GM19025 (cell line): ENCODE measurements at regions not wholly inside any gene's neighbourhood (a gene's known extent, or its start where the extent isn't known, plus 50 kb on each side); places are given as distances from the start of the nearest gene placed in this dataset.

ENCODE experiments used
- ATAC-seq: cut with Tn5 transposase; IDR thresholded peaks from one replicate; pipeline ENCODE4 v1.9.1; 2021; ENCODE audit warnings: mild to moderate bottlenecking, low read depth, moderate library complexity; ENCODE audit not compliant: unreplicated experiment

DNA sequence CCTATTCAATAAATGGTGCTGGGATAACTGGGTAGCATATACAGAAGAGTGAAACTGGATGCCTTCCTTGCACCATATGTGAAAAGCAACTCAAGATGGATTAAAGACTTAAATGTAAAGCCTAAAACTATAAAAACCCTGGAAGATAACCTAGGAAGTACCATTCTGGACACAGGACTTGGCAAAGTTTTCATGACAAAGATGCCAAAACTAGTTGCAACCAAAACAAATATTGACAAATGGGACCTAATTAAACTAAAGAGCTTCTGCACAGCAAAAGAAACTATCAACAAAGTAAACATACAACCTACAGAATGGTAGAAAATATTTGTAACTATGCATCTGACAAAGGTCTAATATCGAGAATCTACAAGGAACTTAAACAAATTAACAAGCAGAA lies 129.1 kb upstream of the CTBP2 start:
- ATAC-seq, result no peak

DNA sequence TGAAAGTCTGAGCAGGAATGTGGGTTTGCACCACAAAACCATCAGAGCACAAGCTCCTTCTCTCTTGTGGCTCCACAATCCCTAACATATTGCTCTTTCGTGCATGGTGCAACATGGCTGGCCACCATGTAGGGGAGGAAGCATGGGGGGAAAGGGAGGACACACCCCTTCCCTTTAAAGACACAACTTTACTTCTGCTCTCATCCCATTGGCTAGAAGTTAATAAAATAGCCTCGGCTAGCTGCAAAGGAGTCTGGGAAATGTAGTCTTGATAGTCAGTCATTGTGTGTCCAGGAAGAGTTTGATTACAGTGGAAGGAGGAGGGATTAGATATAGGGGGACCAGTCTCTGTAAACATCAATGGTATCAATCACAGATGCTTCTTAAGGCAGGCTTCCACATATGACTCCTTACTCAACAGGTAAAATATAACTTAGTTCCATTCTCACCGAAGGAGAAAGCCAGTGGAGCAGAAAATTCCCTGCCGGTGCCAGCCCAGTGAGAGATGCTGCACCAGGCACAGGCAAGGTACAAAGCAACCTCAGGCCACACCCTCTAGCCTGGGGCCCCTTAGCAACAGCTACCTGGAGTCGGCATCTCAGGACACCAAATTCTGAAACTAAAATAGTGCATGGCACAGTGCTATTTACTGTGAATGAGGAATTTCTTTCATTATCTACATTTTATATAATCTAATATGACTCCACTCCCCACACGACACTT lies 124.7 kb upstream of the CTBP2 start:
- no peak for ATAC-seq

DNA sequence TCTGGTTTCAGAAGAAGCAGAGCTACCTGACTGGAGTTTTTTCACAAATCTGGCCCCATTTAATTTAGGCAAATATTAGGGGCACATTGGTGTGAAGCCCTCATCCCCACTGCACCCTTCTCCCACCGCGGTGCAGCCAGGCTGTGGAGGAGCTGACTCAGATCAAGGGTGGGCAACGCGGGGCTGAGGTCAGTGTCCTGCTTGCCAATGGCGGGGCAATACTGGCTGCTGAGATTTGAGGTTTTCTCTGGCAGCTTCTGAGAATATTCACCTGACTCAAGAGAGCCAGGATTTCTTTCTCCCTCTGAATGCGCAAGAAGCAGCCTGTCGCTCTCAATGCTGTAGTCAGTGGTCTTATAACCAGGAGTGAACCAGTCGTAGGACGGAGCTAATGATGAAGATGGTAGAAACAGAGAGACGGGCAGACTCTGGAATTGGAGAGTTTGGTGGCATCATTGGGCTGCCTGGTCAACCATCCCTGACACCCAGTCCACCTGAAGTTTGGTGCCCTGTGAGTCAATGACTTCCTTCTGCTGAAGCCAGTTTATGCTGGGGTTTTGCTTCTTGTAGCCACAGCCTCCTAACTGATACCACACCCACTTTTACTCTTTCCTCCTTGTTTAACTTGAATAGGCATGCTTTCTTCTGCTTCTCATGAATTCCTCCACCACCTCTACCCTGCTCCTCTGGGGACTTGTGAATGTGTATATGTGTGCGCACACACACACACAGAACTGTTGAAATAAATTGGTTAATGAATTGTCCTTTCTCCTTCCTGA lies 123.7 kb upstream of the CTBP2 start:
- no peak for ATAC-seq

GRCh38 chr10:125283191-125283835 lies 123.0 kb upstream of the CTBP2 start:
- no peak for ATAC-seq

DNA sequence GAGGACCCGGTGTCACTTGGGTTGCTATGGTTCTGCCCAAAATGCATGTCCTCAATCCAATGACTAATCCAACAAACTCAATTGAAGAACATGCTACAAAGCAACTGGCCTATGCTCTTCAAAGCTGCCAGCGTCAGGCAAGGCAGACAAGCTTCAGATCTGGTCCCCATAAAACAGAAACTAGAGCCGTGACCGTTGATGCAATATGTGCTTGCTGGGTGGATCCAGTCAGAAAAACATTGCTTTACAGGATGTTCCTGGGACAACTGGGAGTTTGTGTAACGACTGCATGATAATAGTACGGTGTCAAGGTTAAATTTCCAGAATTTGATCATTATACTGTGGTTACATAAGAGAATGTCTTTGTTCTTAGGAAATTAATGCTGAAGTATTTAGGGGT lies 120.7 kb upstream of the CTBP2 start:
- no peak for ATAC-seq

- no peak for ATAC-seq
Measured at GRCh38 chr10:125276133-125276532, 115.8 kb upstream of the CTBP2 start.

GRCh38 chr10:125274961-125275360 lies 114.6 kb upstream of the CTBP2 start:
- no peak for ATAC-seq

DNA sequence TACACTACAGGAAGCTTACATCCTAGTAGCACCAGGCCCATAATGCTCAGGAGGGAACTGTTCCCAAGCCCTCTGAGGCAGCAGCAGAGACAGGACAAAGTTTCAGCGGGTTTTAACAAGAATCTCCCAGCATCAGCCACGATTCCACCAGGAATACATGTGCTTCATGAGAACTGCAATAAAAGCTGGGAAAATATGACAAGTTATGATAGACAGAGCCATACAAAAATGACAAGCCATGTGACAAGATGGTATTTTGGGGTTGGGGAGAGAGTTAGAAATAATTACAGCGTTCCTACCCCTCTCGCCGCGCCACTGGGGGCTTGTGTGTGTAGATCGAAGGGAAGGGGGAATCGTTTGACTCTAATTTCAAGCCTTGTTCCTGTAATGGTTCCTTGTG lies 112.7 kb upstream of the CTBP2 start:
- no peak for ATAC-seq

DNA sequence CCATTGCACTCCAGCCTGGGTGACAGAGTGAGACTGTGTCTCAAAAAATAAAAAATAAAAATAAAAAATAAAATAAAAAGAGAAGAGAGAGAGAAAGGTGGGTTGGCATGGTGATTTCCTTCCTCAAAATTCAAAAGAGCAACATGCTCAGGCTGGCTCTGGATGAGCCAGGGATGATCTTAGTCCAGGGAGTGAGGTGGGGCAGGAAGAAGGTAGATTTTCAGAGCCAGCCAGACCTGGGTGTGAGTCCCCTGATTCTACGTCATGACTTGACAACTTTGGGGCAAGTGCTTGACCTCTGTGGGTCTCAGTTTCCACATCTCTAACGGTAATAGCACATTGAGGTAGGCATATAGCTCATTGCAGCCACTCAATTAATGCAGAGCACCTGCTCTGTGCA lies 109.4 kb upstream of the CTBP2 start:
- no peak for ATAC-seq

GRCh38 chr10:125266966-125267365 lies 106.6 kb upstream of the CTBP2 start:
- no peak for ATAC-seq

DNA sequence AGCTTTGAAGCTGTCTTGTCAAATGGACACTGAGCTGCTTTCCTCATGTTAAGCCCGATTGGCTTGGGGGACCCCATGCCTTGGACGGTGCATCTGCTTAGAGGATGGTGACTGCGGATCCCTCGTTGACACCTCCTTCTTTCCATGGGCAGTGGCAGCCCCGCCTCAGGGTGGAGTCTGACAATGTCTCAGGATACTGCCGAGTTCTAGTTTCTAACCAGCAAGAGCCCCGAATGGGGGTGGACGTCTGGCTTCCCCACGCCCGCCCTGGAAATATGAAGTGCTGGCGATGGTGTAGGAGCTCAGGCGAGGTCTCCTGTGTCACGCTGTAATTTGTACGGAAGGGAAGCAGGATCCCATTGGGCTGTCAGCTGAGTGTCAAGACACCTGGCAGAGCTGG lies 106.2 kb upstream of the CTBP2 start:
- ATAC-seq, result no peak

- no peak for ATAC-seq
Measured at GRCh38 chr10:125265579-125265955, 105.2 kb upstream of the CTBP2 start.

- no peak for ATAC-seq
Measured at GRCh38 chr10:125264757-125265578, 104.6 kb upstream of the CTBP2 start.

- no peak for ATAC-seq
Measured at GRCh38 chr10:125264091-125264490, 103.7 kb upstream of the CTBP2 start.

DNA sequence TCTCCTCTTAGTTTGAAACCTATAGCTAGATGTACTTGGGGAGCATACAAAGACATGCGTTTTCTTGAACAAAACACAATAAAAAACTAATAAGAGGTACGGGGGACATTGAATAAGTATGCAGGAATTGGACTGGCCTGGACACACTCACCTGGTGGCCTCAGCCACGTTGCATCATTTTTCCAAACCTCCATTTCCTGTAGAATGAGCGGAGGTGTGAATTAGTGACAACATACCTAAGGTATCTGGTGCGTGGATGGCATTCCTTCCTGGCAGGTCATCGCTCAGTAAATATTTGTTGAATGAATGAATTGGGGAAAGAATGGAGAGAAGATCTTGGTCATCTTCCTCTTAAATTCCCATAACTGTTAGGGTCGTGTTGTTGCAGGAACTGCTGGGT lies 103.2 kb upstream of the CTBP2 start:
- no peak for ATAC-seq

DNA sequence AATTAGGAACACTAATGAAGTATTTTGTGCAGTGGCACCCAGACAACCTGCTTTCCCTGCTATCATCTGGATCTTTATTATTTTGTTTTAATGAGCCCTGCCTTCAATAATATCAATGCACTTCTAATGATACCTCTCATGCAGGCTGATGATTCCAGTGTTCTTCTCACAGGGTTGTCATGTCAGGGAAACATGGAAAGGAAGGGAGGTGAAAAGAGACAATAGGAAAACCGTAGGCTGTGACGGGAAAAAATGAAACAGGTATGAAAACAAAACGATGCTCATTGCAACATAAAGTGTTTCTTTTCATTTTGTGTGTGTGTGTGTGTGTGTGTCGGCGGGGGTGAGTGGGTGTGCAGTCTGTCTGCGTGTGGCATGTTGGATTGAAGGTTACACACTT lies 102.6 kb upstream of the CTBP2 start:
- ATAC-seq, result no peak

GRCh38 chr10:125262409-125262808 lies 102.0 kb upstream of the CTBP2 start:
- no peak for ATAC-seq

DNA sequence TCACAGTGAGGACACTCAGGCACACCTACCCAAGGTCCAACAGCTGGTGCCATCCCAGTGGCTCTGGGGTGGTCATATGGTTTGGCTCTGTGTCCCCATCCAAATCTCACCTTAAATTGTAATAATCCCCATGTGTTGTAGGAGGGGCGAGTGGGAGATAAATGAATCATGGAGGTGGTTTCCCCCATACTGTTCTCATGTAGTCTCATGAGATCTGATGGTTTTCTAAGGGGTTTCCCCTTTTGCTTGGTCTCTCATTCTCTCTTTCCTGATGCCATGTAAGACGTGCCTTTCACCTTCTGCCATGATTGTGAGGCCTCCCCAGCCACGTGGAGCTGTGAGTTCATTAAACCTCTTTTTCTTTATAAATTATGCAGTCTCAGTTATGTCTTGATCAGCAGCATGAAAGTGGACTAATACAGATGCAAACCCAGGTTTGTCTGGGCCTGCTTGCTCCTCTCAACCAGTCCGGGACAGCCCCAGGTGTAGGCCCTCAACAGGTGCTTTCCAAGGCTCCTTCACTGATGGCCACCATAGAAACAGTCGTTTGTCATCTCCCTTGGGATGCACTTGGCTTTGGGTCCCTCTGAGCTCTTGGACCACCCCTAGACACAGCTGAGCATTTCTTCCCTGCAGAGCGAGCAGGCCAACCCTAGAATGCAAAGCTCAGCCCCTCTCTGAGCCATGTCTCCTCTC lies 101.3 kb upstream of the CTBP2 start:
- ATAC-seq, result no peak

GRCh38 chr10:125260260-125260659 lies 99.9 kb upstream of the CTBP2 start:
- no peak for ATAC-seq

- no peak for ATAC-seq
Measured at GRCh38 chr10:125259651-125260050, 99.3 kb upstream of the CTBP2 start.
